ENCODE measurements at regions not wholly inside any gene's neighbourhood (a gene's known extent, or its start where the extent isn't known, plus 50 kb on each side); places are given as distances from the start of the nearest gene placed in this dataset.

- H3K4me3 Mint-ChIP-seq (ENCODE audit: unreplicated experiment): no peak overlapping the region
- no peaks in the 10 kb centered on the region for H3K4me1 Mint-ChIP-seq (ENCODE audit: low read depth, unreplicated experiment)
- no peak overlapping the region for H3K27ac Mint-ChIP-seq (ENCODE audit: unreplicated experiment)
- TF ChIP-seq CTCF (IDR thresholded peaks at IDR 0.05; ENCODE audit: partially characterized antibody, unreplicated experiment): no peak
- peaks cover 4% of the 10 kb centered on the region for H3K9me3 Mint-ChIP-seq (ENCODE audit: unreplicated experiment)
- no peaks in the 10 kb centered on the region for H3K27me3 Mint-ChIP-seq (ENCODE audit: unreplicated experiment)
- no peak for DNase-seq
- no peaks in the 10 kb centered on the region for H3K36me3 Mint-ChIP-seq (ENCODE audit: unreplicated experiment)
Observed at GRCh38 chr4:58456727-58457384, 1346.7 kb upstream of the IGFBP7 start.

- no peaks in the 10 kb centered on the region for H3K4me1 Mint-ChIP-seq (ENCODE audit: low read depth, unreplicated experiment)
- H3K27ac Mint-ChIP-seq (ENCODE audit: unreplicated experiment): no peak overlapping the region
- DNase-seq: no peak
- no peaks in the 10 kb centered on the region for H3K36me3 Mint-ChIP-seq (ENCODE audit: unreplicated experiment)
- no peaks in the 10 kb centered on the region for H3K9me3 Mint-ChIP-seq (ENCODE audit: unreplicated experiment)
- no peak overlapping the region for H3K4me3 Mint-ChIP-seq (ENCODE audit: unreplicated experiment)
- H3K27me3 Mint-ChIP-seq (ENCODE audit: unreplicated experiment): no peaks in the 10 kb centered on the region
- no peak for TF ChIP-seq CTCF (IDR thresholded peaks at IDR 0.05; ENCODE audit: partially characterized antibody, unreplicated experiment)
Observed at GRCh38 chr4:58453956-58454355, 1343.8 kb upstream of the IGFBP7 start.

- no peaks in the 10 kb centered on the region for H3K9me3 Mint-ChIP-seq (ENCODE audit: unreplicated experiment)
- no peak for DNase-seq
- H3K27ac Mint-ChIP-seq (ENCODE audit: unreplicated experiment): no peak overlapping the region
- TF ChIP-seq CTCF (IDR thresholded peaks at IDR 0.05; ENCODE audit: partially characterized antibody, unreplicated experiment): no peak
- H3K4me3 Mint-ChIP-seq (ENCODE audit: unreplicated experiment): no peak overlapping the region
- no peaks in the 10 kb centered on the region for H3K27me3 Mint-ChIP-seq (ENCODE audit: unreplicated experiment)
- H3K36me3 Mint-ChIP-seq (ENCODE audit: unreplicated experiment): no peaks in the 10 kb centered on the region
- no peaks in the 10 kb centered on the region for H3K4me1 Mint-ChIP-seq (ENCODE audit: low read depth, unreplicated experiment)
Observed at GRCh38 chr4:58451707-58452106, 1341.5 kb upstream of the IGFBP7 start.

- Mint-ChIP-seq H3K36me3 (ENCODE audit: unreplicated experiment) (peaks cover 4% of the 10 kb centered on the region), H3K9me3 (ENCODE audit: unreplicated experiment) (peaks cover 1% of the 10 kb centered on the region), H3K27me3 (ENCODE audit: unreplicated experiment) (no peaks in the 10 kb centered on the region), H3K4me3 (ENCODE audit: unreplicated experiment) (no peak overlapping the region), H3K27ac (ENCODE audit: unreplicated experiment) (no peak overlapping the region), H3K4me1 (ENCODE audit: low read depth, unreplicated experiment) (no peaks in the 10 kb centered on the region)
- DNase-seq: no peak
- TF ChIP-seq CTCF (IDR thresholded peaks at IDR 0.05; ENCODE audit: partially characterized antibody, unreplicated experiment): no peak
Observed at GRCh38 chr4:58435871-58436270, 1325.7 kb upstream of the IGFBP7 start.

GRCh38 chr4:58413849-58414248 lies 1303.7 kb upstream of the IGFBP7 start:
- no peaks in the 10 kb centered on the region for H3K27me3 Mint-ChIP-seq (ENCODE audit: unreplicated experiment)
- H3K4me1 Mint-ChIP-seq (ENCODE audit: low read depth, unreplicated experiment): no peaks in the 10 kb centered on the region
- H3K4me3 Mint-ChIP-seq (ENCODE audit: unreplicated experiment): no peak overlapping the region
- no peaks in the 10 kb centered on the region for H3K36me3 Mint-ChIP-seq (ENCODE audit: unreplicated experiment)
- DNase-seq: no peak
- H3K9me3 Mint-ChIP-seq (ENCODE audit: unreplicated experiment): no peaks in the 10 kb centered on the region
- TF ChIP-seq CTCF (IDR thresholded peaks at IDR 0.05; ENCODE audit: partially characterized antibody, unreplicated experiment): no peak
- no peak overlapping the region for H3K27ac Mint-ChIP-seq (ENCODE audit: unreplicated experiment)
